HCT116 (cell line): ENCODE measurements at regions not wholly inside any gene's neighbourhood (a gene's known extent, or its start where the extent isn't known, plus 50 kb on each side); places are given as distances from the start of the nearest gene placed in this dataset.

Experiments used
- ATAC-seq: fragments of 200-7000 bp; cut with Tn5 transposase; 2 replicates; pipeline ENCODE4 v1.9.1; 2020; ENCODE audit warnings: mild to moderate bottlenecking, moderate library complexity
- BruUV-seq: library from RNA; stranded (reverse); fragments of 400-500 nt; replicated peaks from 2 replicates; lab custom pipeline; 2021; lab: Mats Ljungman, UMichigan
- CTCF ChIA-PET: fragments of 300-600 bp; sonication (Branson Sonifier 250); formaldehyde crosslinking; loops from one replicate; lab custom pipeline; 2021; ENCODE audit warnings: antibody characterized with exemption; lab: Charles Lee
- POLR2A ChIA-PET: fragments of 300-600, 350-600 bp; sonication (Branson Sonifier 250); formaldehyde crosslinking; loops from one replicate; lab custom pipeline; 2021; ENCODE audit warnings: antibody characterized with exemption; lab: Charles Lee
- RAD21 ChIA-PET, 2 experiments: fragments of 300-600 bp; sonication (Branson Sonifier 250); formaldehyde crosslinking; loops; one replicate each; lab custom pipeline; 2023; ENCODE audit warnings: low total read pairs in 2 of 2; ENCODE audit not compliant: uncharacterized antibody in 2 of 2, unreplicated experiment in 2 of 2, low non-redundant PET in 1 of 2; lab: Charles Lee
- DNase-seq: peaks from one replicate; pipeline ENCODE4 v3.0.0-alpha.2; 2010; ENCODE audit warnings: low read depth, low spot score
- H2AFZ ChIP-seq: fragments of 200-600 bp; shearing (Covaris generic), sonication (generic); 2 replicates; pipeline ENCODE4 v1.6.1; 2017; ENCODE audit warnings: low read depth, mixed run types, mixed read lengths, antibody characterized with exemption, low read length; ENCODE audit not compliant: poor library complexity, severe bottlenecking
- H3K27ac ChIP-seq: 2 replicates; pipeline ENCODE4 v1.5.1; 2012; ENCODE audit warnings: low read depth, low read length
- H3K27me3 ChIP-seq: fragments of 200-600 bp; sonication (generic); 2 replicates; pipeline ENCODE4 v1.6.1; 2016; ENCODE audit warnings: mixed run types, low read length, mixed read lengths; ENCODE audit not compliant: insufficient read depth
- H3K36me3 ChIP-seq, 2 experiments: fragments of 200-500 bp in 1 of 2; fragments of 200-600 bp in 1 of 2; sonication (Bioruptor generic) in 1 of 2; sonication (generic) in 1 of 2; 2 replicates each; pipeline versions ENCODE4 v1.5.1 to v1.6.1; 2014 to 2016; ENCODE audit warnings: low read length in 2 of 2, inconsistent platforms in 1 of 2, mixed read lengths in 1 of 2, mixed run types in 1 of 2; ENCODE audit not compliant: insufficient read depth in 2 of 2, control insufficient read depth in 1 of 2
- H3K4me1 ChIP-seq, 2 experiments: fragments of 200-600 bp in 1 of 2; sonication (generic) in 1 of 2; 2 replicates each; pipeline versions ENCODE4 v1.5.1 to v1.6.1; 2012 to 2017; ENCODE audit warnings: low read length in 2 of 2, inconsistent platforms in 1 of 2, mild to moderate bottlenecking in 1 of 2, mixed read lengths in 1 of 2, mixed run types in 1 of 2, moderate library complexity in 1 of 2; ENCODE audit not compliant: insufficient read depth in 2 of 2, control insufficient read depth in 1 of 2
- H3K4me2 ChIP-seq: fragments of 200-600 bp; sonication (generic); 2 replicates; pipeline ENCODE4 v1.6.1; 2017; ENCODE audit warnings: mixed run types, low read length, mixed read lengths
- H3K4me3 ChIP-seq, 2 experiments: fragments of 200-600 bp in 1 of 2; sonication (generic) in 1 of 2; replicated peaks in 1 of 2; 2 replicates each; pipeline ENCODE4 v1.5.1; 2011 to 2016; ENCODE audit warnings: low read length in 2 of 2, control low read depth in 1 of 2, low read depth in 1 of 2, mild to moderate bottlenecking in 1 of 2, mixed read lengths in 1 of 2, mixed run types in 1 of 2
- H3K79me2 ChIP-seq: fragments of 200-600 bp; sonication (generic); 2 replicates; pipeline ENCODE4 v1.6.1; 2017; ENCODE audit warnings: mild to moderate bottlenecking, mixed run types, low read length, moderate library complexity, mixed read lengths; ENCODE audit not compliant: insufficient read depth
- H3K9ac ChIP-seq: fragments of 200-600 bp; sonication (generic); 2 replicates; pipeline ENCODE4 v1.6.1; 2016; ENCODE audit warnings: low read length, mixed read lengths
- H3K9me2 ChIP-seq: fragments of 200-600 bp; sonication (generic), shearing (Covaris generic); 2 replicates; pipeline ENCODE4 v1.6.1; 2017; ENCODE audit warnings: mixed run types, mild to moderate bottlenecking, moderate library complexity; ENCODE audit not compliant: insufficient read depth
- H3K9me3 ChIP-seq, 2 experiments: fragments of 200-500 bp in 1 of 2; fragments of 200-600 bp in 1 of 2; sonication (Bioruptor generic) in 1 of 2; sonication (generic) in 1 of 2; 2 replicates each; pipeline ENCODE4 v1.6.1; 2014 to 2017; ENCODE audit warnings: low read length in 2 of 2, mixed read lengths in 2 of 2, inconsistent platforms in 1 of 2, low read depth in 1 of 2, mild to moderate bottlenecking in 1 of 2, mixed run types in 1 of 2, moderate library complexity in 1 of 2; ENCODE audit not compliant: control insufficient read depth in 1 of 2, insufficient read depth in 1 of 2
- H4K20me1 ChIP-seq: fragments of 200-600 bp; sonication (generic), shearing (Covaris generic); 2 replicates; pipeline ENCODE4 v1.6.1; 2017; ENCODE audit warnings: mixed run types, mild to moderate bottlenecking, moderate library complexity; ENCODE audit not compliant: insufficient read depth
- CBX3 ChIP-seq: IDR thresholded peaks from 2 replicates; pipeline ENCODE4 v1.6.1; 2012; ENCODE audit warnings: low read depth
- CEBPB ChIP-seq: IDR thresholded peaks from 2 replicates; pipeline ENCODE4 v1.6.1; 2012; ENCODE audit warnings: low read depth
- EZH2 ChIP-seq: fragments of 200-600 bp; sonication (generic); IDR thresholded peaks from 2 replicates; pipeline ENCODE4 v1.6.1; 2017; ENCODE audit warnings: antibody characterized with exemption, mixed run types
- EZH2phosphoT487 ChIP-seq: fragments of 200-600 bp; IDR thresholded peaks from 2 replicates; pipeline ENCODE4 v1.6.1; 2018; ENCODE audit warnings: antibody characterized with exemption, borderline replicate concordance
- FOSL1 ChIP-seq: IDR thresholded peaks from 2 replicates; pipeline ENCODE4 v1.6.1; 2012; ENCODE audit warnings: low read depth
- JUND ChIP-seq: IDR thresholded peaks from 2 replicates; pipeline ENCODE4 v1.6.1; 2012
- MAX ChIP-seq: IDR thresholded peaks from 2 replicates; pipeline ENCODE4 v1.6.1; 2012
- POLR2AphosphoS5 ChIP-seq: IDR thresholded peaks from 2 replicates; pipeline ENCODE4 v1.6.1; 2011; ENCODE audit warnings: mild to moderate bottlenecking, low read depth, low read length, moderate library complexity
- REST ChIP-seq: IDR thresholded peaks from 2 replicates; pipeline ENCODE4 v1.6.1; 2012; ENCODE audit warnings: low read depth
- SIN3A ChIP-seq: IDR thresholded peaks from 2 replicates; pipeline ENCODE4 v1.6.1; 2012; ENCODE audit warnings: low read depth
- SP1 ChIP-seq: IDR thresholded peaks from 2 replicates; pipeline ENCODE4 v1.6.1; 2012; ENCODE audit warnings: low read depth
- SRF ChIP-seq: IDR thresholded peaks from 2 replicates; pipeline ENCODE4 v1.6.1; 2012; ENCODE audit warnings: low read depth
- TCF7L2 ChIP-seq: IDR thresholded peaks from 2 replicates; pipeline ENCODE4 v1.7.0; 2011; ENCODE audit warnings: borderline replicate concordance, inconsistent platforms; ENCODE audit not compliant: insufficient read depth, insufficient read length; ENCODE audit errors: extremely low read depth
- intact Hi-C: fragments of 100-400 bp; cut with micrococcal nuclease; formaldehyde crosslinking; loops from 2 replicates; pipeline ENCODE4 v1.10.0; 2022
- TF ChIP-seq, protein P1 (sequence below): IDR thresholded peaks from 2 replicates; pipeline ENCODE4 v1.6.1; 2011; ENCODE audit warnings: mild to moderate bottlenecking, low read length, moderate library complexity; ENCODE audit not compliant: insufficient replicate concordance; ENCODE audit errors: extremely low read depth
- TF ChIP-seq, protein P2 (sequence below): IDR thresholded peaks from 2 replicates; pipeline ENCODE4 v1.6.1; 2012

GRCh38 chr4:141352331-141352730 is 131.6 kb downstream of the ZNF330 start:
- ChIA-PET POLR2A (no interaction called here), CTCF (no interaction called here), RAD21 (no interaction called here)
- ATAC-seq = no peak
- BruUV-seq = no TSS peak
- TF ChIP-seq, protein P1, sequence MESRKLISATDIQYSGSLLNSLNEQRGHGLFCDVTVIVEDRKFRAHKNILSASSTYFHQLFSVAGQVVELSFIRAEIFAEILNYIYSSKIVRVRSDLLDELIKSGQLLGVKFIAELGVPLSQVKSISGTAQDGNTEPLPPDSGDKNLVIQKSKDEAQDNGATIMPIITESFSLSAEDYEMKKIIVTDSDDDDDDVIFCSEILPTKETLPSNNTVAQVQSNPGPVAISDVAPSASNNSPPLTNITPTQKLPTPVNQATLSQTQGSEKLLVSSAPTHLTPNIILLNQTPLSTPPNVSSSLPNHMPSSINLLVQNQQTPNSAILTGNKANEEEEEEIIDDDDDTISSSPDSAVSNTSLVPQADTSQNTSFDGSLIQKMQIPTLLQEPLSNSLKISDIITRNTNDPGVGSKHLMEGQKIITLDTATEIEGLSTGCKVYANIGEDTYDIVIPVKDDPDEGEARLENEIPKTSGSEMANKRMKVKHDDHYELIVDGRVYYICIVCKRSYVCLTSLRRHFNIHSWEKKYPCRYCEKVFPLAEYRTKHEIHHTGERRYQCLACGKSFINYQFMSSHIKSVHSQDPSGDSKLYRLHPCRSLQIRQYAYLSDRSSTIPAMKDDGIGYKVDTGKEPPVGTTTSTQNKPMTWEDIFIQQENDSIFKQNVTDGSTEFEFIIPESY = no peak
- H3K36me3 ChIP-seq = no peaks in the 10 kb centered on the region
- peaks cover 0 to 4% of the 10 kb centered on the region in 2 experiments; a peak in 1 of 4 replicates for H3K4me1 ChIP-seq
- H4K20me1 ChIP-seq = no peaks in the 10 kb centered on the region
- no peak overlapping the region for H3K9ac ChIP-seq
- H3K9me2 ChIP-seq = no peaks in the 10 kb centered on the region
- H3K9me3 ChIP-seq = no peaks in the 10 kb centered on the region
- no peak overlapping the region for H3K27ac ChIP-seq
- no peaks in the 10 kb centered on the region for H3K27me3 ChIP-seq
- no peak overlapping the region for H3K4me2 ChIP-seq
- intact Hi-C loops = loop anchor here (10.0 kb wide), 1 partner anchor 282 kb away; the partner anchor contains the start of gene IL15
- no peak for DNase-seq
- H3K4me3 ChIP-seq = no peak overlapping the region
- no peak overlapping the region for H2AFZ ChIP-seq
- no peaks in the 10 kb centered on the region for H3K79me2 ChIP-seq

GRCh38 chr4:141352909-141353525 is 132.3 kb downstream of the ZNF330 start:
- ChIA-PET POLR2A (no interaction called here), RAD21 (no interaction called here), CTCF (no interaction called here)
- no peak overlapping the region for H3K27ac ChIP-seq
- no peaks in the 10 kb centered on the region for H3K9me3 ChIP-seq
- intact Hi-C loops = loop anchor here (10.0 kb wide), 1 partner anchor 282 kb away; the partner anchor contains the start of gene IL15
- BruUV-seq = no TSS peak
- no peaks in the 10 kb centered on the region for H4K20me1 ChIP-seq
- no peak overlapping the region for H3K9ac ChIP-seq
- no peak overlapping the region for H3K4me3 ChIP-seq
- H3K4me1 ChIP-seq = peaks cover 0 to 4% of the 10 kb centered on the region in 2 experiments; a peak in 1 of 4 replicates
- H3K36me3 ChIP-seq = no peaks in the 10 kb centered on the region
- ATAC-seq = no peak
- no peaks in the 10 kb centered on the region for H3K9me2 ChIP-seq
- DNase-seq = no peak
- no peaks in the 10 kb centered on the region for H3K79me2 ChIP-seq
- H3K27me3 ChIP-seq = no peaks in the 10 kb centered on the region
- no peak overlapping the region for H3K4me2 ChIP-seq
- no peak overlapping the region for H2AFZ ChIP-seq
- TF ChIP-seq SRF (no peak), TCF7L2 (no peak), CBX3 (no peak), POLR2AphosphoS5 (no peak), MAX (no peak), FOSL1 (no peak), SIN3A (no peak), EZH2phosphoT487 (no peak), SP1 (no peak), EZH2 (no peak), JUND (no peak), CEBPB (no peak), REST (no peak)
- TF ChIP-seq, protein P2, sequence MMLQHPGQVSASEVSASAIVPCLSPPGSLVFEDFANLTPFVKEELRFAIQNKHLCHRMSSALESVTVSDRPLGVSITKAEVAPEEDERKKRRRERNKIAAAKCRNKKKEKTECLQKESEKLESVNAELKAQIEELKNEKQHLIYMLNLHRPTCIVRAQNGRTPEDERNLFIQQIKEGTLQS = no peak
